ENCODE measurements at regions not wholly inside any gene's neighbourhood (a gene's known extent, or its start where the extent isn't known, plus 50 kb on each side); places are given as distances from the start of the nearest gene placed in this dataset.

DNA sequence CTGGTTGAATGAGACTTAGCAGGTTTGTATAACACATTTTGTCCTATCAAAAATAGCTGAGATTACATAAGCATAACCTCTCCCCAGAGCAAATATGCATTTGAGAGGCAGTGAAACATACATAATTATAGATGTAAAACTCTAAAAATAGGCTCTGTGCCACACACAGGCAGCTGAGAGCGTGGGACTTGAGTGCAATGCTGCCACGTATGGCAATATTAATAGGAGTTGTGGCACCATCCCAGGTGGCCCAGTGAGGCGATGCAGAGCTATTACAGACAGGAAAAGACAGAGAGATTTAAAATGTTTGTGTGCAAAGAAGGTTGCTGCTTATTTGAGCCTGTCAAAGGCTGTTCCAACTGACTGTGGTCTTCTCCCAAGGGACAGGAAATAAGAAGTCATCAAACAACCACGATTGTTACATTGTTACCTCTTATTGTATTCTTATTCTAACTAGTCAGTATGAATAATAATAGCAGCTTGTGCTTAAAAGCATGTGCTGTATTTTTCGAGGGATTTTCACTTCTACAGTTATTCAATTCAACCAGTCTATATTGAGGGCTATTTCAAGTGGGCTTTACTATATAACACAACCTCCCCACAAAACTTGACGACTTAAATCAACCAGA, 116.5 kb downstream of the SALL1 start:
- DNase-seq: peak; percentile 87

- DNase-seq: no peak
These were observed 119.5 kb downstream of the SALL1 start for GRCh38 chr16:51031598-51031997.

DNA sequence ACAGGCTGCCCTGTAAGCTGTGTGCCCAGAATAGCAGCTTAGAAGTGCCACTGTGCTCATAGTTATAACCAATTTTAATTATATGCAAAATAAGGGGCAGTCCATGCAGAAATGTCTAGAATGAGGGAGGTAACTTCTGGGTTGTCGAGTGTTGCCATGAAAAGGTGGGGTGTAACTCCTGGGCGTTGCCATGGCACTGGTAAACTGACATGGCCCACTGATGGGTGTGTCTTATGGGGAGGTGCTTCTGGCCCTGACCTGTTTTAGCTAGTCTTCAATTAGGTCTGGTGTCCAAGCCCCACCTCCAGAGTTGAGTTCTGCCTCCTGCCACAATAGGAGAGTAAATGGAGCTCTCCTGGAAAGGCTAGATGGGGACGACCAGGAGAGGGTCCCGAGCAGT, 120.6 kb downstream of the SALL1 start:
- DNase-seq: no peak

DNA sequence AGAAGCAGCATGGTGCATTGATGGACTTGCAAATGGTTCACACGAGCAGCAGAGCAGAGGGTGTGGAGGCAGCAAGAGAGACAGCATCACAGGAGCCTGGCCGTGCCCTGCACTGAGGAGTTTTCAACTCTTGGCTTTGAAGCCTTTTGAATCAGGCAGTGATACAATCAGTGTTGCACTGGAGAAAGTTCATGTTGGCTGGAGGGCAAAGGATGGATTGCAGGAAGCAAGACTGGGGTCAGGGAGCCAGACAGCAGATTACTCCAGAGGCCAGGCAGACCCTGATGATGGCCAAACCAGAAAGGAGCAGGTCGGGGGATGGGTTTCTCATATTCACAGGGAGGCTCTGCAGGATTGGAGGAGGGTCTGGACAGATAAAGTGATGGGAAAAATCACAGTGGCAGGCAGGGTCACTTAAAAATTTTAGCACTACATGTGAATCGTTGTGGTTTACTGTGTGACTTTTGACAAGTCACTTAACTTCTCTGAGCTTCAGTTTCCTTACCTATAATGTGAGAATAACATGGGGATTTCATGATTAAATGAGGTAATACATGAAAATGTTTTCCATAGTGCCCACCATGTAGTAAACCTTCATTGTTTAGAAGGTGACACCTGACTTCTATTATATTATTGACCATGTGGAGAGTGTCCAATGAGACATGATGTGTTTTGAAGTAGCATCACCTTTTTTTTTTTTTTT, 125.3 kb downstream of the SALL1 start:
- DNase-seq: no peak

- DNase-seq: no peak
These were observed 126.4 kb downstream of the SALL1 start for GRCh38 chr16:51024703-51025102.

- no peak for DNase-seq
These were observed 128.1 kb downstream of the SALL1 start for GRCh38 chr16:51022955-51023354.

DNA sequence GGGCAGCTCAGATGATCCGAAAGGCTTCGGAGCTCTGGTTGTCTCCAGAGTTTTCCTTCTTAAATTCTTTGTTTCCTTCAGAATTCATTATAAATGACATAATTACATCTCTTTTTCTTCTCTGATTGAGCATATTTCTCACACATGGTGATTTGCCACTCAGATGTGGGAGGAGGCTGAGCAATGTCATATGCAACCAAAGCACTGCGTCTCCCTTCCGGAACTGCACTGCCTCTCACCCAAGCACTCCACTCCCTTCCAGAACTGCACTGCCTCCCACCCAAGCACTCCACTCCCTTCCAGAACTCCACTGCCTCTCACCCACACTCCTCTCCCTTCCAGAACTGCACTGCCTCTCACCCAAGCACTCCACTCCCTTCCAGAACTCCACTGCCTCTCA, 131.5 kb downstream of the SALL1 start:
- no peak for DNase-seq

DNA sequence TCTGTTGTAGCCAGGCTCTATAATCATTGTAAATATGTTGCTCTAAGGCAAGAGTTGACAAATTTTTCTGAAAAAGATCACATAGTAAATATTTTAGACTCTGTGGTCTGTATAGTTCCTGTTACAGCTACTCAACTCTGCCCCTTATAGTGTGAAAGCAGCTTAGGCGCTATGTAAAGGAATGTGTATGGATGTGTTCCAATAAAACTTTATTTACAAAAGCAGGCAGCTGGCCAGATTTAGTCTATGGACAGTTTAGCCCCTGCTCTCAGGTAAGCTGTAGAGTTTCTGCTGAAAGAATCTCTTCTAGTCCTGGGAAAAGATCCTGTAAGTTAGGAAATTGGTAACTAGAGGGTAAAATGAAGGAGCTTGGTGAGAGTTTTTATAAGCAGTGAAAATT, 133.1 kb downstream of the SALL1 start:
- DNase-seq: no peak

GRCh38 chr16:51012396-51012795, 138.7 kb downstream of the SALL1 start:
- no peak for DNase-seq

- no peak for DNase-seq
These were observed 140.3 kb downstream of the SALL1 start for GRCh38 chr16:51010817-51011216.

GRCh38 chr16:51009813-51010212, 141.3 kb downstream of the SALL1 start:
- no peak for DNase-seq

DNA sequence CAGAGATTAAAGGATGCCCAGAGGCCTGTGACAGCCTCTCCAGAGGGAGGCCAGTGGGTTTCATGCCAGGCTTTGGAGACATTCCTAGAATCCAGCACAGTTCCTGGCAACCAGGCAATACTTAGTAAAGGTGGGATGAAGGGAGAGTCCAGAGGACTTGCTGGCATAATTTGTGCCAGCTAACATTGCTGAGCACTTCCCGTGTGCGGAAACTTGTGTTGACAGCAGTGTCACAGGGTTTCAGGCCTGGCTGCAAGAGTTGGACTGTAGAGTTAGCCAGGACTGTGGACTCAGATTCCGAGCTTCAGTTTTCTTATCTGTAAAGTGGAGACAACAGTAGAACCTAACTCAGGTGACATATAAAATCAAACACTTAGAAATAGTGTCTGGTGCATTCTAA, 141.7 kb downstream of the SALL1 start:
- DNase-seq: no peak

DNA sequence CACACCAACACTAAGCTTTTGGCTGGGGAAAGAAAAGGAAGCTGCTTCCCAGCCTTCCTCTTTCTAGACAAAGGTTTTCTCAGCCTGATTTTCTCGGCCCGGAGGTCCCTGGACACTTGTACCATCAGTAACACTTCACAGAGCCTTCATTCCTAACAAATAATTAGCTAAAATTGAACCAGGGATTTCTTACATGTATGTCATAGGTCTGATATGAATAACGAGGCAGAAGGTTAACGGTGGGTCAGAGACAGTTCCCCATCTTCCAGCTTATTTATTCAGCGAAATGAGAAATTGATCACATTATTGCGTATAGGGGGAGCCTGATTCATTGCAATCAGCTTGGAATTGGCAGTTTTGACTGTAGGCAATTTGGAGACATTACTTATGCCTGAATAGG, 142.5 kb downstream of the SALL1 start:
- no peak for DNase-seq

- no peak for DNase-seq
These were observed 143.0 kb downstream of the SALL1 start for GRCh38 chr16:51008037-51008436.

- no peak for DNase-seq
These were observed 147.1 kb downstream of the SALL1 start for GRCh38 chr16:51003850-51004566.

DNA sequence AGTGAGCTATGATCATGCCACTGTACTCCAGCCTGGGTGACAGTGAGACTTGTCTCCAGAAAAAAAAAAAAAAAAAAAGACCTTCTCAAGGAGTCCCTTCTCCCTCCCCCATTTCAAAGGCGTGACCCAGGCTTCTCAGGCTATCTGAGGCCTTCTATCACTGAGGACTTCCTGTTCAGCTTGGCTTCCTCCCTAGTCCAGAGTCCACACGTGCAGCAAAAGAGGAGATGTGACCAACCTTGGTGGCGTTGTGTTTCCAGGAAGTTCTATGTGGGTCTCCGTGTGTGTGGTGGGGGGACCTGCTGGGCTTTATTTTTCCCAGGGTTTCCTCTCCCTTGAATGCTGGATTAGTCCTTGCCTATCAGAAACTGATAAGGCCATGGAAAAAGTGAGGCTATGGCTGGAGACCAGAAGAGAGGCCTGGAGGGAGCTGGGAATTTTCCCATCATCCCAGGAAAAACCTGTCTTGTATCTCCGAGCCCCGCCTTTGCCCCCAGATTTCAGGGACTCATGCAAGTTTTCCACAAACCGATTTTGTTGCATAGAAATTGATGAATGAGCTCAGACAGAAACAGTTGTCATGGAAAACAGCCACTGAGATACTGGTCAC, 148.1 kb downstream of the SALL1 start:
- no peak for DNase-seq

DNA sequence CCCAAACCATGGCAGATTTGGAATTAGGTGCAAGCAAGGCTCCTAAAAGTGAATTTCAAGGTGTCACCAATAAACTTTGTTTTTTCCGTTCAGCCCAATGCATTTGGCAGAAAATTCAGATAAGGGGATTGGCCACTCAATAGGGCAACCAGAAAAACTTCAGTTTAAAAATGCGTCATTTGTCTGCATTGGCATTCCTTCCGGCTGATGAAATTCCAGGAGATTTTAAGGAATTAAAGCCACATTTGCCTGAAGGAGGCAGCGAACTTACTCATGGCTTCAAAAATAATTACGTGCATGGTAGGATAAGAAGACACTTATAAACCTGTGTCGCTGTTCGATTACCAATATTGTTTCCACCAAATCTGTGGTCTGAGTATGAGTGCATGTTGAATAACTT, 151.9 kb downstream of the SALL1 start:
- no peak for DNase-seq

- DNase-seq: no peak
These were observed 152.7 kb downstream of the SALL1 start for GRCh38 chr16:50998411-50998810.

- no peak for DNase-seq
These were observed 153.4 kb downstream of the SALL1 start for GRCh38 chr16:50997679-50998078.

GRCh38 chr16:50996830-50997186, 154.3 kb downstream of the SALL1 start:
- DNase-seq: no peak

DNA sequence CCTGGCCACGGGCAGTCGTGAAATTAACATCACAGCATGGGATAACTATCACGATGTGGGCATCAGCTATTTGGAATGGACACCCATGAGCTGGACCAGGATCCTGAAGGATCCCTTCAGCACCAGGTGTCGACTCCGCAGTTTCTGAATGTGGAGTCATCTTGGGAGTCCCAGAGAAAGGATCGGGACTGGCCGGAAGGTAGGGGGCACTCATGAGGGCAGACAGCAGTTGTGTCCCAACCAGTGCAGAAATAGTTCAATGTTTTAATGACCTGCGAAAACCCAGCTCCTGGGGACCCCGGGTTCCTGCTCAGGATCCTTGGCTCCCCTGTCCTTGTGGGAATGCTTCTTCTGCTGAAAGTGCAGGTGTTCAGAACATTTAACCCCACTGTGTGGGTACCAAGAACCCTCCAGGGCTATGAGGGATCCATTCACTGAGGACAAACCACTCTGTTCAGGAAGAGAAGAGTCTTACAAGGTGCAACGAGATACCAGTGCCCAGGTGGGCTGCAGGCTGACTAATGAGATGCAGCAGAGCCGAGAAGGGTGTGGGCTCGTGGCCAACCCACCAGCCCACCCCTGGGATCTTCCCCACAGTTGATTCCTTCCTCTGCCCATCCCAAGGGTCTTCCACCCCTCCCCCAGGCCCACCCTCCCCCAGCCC, 154.8 kb downstream of the SALL1 start:
- no peak for DNase-seq

DNA sequence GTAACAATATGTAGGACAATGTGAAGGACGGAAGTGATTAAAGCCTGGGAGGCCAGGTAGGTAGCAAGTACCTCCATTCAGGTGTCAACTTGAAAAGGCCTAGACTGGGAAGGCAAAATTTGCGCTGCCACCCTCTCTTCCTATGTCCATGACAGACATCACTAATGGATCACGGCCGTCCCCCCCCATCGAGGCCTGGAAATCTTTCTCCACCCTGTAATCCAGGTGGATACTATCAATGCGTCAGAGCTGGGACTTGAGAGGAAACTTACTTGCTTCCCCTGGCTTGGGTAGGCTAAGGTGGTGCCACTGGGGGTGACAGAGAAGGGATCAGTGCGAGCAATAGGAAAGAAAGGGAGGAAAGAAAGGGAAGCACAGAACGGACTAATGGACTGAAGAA, 156.1 kb downstream of the SALL1 start:
- DNase-seq: no peak

- no peak for DNase-seq
These were observed 158.6 kb downstream of the SALL1 start for GRCh38 chr16:50992350-50993032.

Data from NCI-H1694 (cell line).